HPDE6-E6E7 (cell line): ENCODE measurements at regions not wholly inside any gene's neighbourhood (a gene's known extent, or its start where the extent isn't known, plus 50 kb on each side); places are given as distances from the start of the nearest gene placed in this dataset.

ENCODE experiments used
- DNase-seq: peaks from one replicate; pipeline ENCODE4 v3.0.0; 2011; ENCODE audit warnings: missing footprints; ENCODE audit errors: extremely low spot score

DNA sequence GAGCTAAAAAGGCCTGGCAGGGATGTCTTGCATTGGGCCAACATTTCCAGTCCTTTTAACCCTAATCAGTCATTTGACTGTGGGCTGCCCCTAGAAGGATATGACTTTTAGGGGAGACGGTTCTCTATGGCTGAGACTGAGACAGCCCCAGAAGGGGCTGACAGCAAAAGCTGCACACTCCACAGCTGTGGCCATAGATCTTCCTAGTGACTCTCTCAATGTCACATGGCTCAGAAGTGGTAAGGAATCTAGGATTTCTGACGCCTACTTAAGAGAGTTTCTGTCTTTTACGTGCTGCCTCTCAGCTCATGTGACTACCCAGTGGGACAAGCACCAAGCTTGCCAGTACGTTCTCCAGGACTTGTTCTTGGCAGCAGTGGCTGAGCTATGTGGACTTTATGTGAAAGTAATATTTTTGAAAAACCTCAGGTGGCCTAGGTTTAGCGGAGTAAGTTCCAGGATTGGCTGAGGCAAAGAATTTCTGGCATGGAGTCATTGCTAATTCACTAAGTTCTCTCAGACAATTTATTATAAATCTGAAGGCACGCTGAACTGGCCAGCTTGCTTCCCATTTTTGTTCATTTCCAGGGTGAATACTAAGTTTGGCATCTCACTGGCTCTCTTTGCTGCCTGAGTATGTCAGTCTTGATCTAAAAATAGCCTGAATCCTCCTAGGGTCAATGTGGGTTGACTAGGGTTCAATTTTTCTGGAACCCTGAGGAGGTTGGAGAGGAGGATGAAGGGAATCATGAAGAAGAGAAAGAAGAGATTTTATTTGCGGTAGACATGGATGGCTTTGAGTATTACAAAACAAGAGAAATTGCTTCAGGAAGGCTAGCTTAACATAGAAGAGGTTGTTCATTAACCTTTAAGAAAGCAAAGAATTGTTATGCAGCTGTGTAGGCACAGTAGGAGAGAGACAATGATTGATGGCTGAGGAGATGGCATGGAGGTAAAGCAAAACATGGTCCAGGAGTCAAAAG is 271.8 kb downstream of the AEBP2 start:
- DNase-seq = no peak

DNA sequence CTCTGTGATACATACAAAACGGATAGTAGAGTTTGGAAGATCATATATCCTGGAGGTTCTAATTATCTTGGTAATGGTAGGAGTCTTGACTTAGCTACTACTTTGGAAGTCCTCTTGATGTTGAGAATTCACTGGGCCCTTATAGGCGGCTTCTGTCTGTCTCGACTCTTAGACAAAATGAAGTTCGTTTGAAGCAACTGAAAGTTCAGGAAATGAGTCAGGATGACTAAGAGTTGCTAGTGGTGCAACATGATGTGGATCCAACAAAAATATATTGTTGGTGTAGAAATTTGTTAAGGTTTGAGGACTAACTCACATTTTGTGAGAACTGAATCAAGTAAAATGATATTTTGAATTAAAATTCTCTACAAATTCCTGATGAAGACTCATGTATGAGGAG is 272.7 kb downstream of the AEBP2 start:
- DNase-seq = peak; percentile 58

DNA sequence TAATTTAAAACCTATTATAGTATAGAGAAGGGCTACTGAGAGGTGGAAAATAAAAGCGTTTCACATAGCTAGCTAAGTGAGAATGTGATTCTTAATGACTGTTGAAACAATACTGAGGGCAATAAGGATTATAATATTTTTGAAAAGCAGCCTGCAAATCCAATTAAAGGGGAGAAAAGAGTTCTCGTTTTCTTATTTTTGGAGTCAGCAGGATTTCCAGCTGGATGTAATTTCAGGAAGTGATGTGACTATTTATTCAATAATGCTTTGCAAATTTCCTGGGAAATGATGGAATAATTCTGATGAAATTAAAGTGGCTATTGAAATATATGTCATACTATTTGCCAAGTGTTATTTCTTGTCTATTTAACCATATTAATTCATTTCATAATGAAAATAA is 279.1 kb downstream of the AEBP2 start:
- DNase-seq = no peak

DNA sequence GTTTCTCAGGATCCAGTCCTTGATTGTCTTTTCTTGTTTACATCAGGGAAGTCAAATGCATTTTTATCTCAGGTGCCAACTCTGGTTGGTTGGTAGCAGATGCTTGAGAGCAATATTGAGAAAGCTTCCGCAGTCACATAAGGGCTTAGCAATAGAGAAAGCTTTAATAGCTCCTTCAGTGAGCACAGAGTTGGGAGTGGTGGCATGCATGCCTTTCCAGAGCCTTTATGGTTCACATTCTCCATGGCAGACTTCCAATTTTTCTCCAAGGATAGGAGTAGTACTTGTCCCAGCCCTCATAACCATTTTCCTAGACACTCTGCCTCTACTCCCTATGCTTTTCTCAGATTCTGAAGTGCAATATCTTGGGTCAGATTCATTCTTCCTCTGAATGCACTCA is 280.4 kb downstream of the AEBP2 start:
- no peak for DNase-seq

DNA sequence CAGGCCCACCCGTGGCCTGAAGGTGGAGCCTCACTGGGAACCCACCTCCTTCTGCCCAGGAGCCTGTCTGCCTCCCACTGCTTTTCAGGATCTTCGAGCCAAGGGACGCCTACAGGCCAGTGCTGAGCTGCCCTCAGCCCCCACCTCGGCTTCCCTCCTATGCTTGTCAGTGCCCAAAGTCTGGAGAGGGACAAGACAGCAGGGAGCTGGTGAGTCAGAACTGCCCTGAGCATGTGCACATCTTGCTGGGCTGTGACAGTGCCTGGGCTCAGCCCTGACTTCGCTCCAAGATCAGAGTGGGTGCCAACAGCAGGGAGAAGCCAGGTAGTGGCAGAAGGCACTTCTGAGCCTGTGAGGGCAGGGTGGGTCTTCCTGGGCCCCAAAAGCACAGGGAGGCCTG is 286.8 kb downstream of the AEBP2 start:
- DNase-seq = no peak

DNA sequence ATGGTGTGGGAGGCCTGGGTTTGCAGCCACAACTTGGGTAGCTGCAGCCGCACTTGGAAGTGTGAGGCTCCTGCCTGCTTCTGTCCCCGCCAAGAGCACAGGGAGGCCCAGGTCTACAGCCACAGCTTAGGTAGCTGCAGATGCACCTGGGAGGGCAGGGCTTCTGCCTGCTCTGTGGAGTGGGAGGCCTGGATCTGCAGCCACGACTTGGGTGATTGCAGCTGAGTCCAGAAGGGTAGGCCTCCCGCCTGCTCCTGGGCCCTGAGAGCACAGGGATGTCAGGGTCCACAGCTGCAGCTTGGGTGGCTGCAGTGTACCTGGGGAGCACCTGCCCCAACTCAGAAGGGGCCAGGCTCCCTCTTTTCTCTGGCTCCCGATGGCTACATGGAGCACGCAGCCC is 287.3 kb downstream of the AEBP2 start:
- DNase-seq = no peak

DNA sequence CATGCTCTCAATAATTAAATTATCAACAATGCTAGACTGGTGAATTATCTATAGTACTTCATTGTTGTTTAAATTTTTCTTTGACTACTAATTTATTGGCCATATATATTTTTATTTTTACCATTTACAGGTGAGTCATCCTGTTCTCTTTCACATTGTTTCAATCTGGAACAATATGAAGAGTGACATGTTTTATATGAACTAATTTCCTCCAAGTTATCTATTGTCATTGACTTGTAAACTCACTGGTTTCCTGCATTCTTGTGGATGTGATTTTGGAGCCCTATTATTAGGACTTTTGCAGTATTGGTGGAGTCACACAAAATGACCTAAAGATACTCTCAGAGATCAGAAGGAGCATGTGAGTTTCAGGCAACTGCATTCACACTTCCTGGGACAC is 297.7 kb downstream of the AEBP2 start:
- no peak for DNase-seq

DNA sequence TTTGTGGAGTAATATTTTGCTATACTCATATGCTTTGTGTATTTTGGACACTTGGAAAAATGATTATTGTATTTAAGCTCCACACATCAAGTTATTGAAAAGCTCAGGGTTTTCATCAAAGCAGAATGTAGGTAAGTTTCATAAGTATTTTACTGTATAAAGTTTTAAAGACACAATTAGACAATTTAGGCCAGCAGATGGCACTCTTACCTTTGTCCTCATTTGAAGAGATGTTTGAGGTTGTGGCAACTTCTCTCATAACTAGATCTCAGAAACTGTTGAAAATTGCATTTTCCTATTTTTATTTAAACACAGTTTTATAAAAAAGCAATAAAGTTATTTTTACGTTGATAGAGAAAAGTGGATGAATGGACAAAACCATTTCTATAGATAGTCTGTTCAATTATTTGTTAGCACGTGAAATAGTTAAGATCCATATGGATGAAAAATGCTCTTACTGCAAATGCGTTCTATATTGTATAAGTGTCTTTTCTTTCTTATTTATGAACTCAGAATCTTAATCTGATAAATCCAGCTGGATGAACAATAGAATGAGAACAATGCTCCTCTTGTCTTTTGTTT is 300.0 kb downstream of the AEBP2 start:
- no peak for DNase-seq

- DNase-seq = no peak
These were observed 301.3 kb downstream of the AEBP2 start for GRCh38 chr12:19740472-19741131.

GRCh38 chr12:19741132-19741489 is 301.8 kb downstream of the AEBP2 start:
- DNase-seq = no peak

- DNase-seq = no peak
These were observed 305.5 kb downstream of the AEBP2 start for GRCh38 chr12:19744705-19745218.

DNA sequence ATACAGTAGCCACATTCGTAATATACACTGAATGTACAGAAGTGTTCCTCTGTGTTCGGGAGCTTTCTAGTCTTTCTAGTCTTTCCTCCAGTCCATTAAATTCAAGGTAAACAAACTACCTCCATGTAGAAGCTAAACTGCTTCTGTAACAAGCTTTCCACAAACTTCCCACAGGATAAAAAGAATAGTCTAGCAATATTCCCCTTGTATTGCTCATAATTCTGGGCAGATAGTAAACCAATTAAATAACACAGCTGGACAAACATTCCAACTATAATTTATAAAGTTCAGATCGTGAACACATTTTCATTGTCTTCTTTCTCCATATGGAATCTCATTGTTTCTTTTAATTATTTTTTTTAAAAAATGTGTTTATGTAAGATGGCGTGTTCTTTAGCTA is 307.2 kb downstream of the AEBP2 start:
- no peak for DNase-seq

DNA sequence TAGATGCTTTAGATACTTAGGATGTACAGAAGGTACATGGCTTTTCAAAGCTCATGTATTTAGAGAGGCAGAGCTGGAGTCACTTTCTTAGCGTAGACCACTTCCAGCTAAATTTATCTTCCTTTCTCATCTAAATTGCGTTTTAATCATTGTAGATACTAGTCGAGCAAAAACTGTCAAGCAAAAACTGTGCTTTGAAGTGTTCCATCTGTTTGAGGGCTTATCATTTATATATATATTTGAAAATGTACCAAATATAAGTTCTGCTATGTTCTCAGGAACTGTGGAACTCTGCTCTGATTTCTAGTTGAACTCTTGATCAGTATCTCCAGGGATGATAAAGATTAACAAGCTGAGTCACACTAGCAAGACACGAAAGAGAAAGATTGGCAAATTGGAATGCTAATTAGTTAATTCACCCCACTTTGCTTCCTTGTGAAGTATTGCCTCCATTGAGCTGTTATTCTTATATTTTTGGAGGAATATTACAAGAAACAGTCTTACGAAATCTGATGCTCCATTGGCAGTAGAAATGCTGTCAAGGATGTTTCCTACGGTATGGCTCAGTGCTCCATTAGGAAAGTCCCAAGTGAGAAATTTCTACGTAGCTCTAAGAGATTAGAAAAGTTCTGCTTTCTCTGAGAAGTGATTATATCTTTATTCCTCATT is 310.7 kb downstream of the AEBP2 start:
- no peak for DNase-seq

DNA sequence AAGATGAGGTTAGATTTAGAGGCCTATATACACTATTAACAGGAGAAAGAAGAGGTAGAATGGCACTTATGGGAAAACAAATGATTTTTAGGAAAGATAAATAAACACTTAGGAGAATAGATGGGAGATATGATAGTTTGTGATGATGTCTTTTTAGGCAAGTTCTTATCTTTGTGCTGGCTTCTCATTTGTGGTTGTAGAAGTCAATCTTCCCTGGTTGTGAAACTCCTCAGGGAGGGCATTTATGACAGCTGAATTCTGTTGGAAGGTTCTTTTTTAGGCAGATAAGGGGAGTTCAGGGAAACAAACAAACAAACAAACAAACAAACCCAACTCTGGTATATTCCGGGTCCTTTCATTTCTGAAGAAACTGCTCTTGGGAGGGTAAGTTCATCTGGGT is 311.8 kb downstream of the AEBP2 start:
- DNase-seq = no peak

DNA sequence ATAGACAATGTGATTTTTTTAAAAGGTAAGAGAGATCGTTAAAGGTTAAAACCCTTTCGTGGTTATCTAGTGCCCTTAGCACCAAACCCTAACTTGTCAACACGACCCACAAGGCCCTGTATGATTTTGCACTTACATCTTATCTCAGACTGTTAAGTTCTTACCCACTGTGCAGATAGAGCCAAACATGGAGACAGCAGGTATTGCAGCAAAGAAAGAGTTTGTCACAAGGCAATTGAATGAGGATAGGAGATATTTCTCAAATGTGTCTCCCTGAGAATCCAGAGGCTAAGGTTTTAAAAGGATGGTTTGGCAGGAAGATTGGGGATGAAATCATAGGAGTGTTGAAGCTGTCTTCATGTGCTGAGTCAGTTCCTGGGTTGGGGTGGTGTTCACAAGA is 313.4 kb downstream of the AEBP2 start:
- no peak for DNase-seq

DNA sequence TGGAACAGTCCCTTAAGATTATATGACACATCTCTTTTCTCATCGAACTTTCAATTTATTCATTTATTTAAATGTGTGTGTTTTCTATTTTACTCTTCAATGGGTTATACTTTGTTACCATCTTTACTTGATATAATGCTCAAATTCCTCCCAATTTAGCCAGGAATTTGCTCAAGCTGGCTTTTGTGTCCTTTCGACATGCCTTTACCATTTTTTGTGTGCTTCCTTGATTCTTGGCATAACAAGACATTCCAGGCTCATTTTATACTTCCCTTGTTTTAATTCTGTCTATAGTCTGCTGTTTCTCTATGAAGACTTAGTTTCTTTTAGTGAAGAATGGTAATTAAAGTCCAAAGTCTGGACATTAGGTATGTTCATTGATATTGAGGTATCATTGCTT is 315.8 kb downstream of the AEBP2 start:
- DNase-seq = no peak

DNA sequence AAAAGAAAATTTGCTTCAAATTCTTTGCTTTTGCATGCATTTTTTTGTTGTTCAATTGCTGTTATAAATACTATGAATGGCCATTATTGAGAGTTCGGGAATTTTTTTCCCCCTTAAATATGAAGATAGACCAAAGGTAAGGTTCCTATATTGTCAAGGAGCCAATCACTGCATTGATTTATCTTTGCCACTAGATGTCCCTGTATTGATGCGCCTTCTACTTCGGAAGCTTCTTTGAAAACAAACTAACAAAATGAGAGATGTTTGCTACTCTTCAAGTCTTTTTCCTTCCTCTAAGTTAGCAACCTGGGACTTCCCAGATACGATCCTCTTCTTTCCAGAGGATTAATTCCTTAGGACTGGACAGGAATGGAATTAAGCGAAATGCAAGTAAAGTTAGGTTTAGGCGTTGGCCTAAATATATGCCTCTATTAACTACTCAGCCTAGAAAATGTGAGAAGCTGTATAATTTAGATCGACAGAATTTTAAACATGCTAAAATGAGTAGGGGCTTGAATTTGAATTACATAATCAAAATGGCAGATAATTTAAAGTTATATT is 318.1 kb downstream of the AEBP2 start:
- DNase-seq = no peak

GRCh38 chr12:19759227-19759626 is 319.9 kb downstream of the AEBP2 start:
- DNase-seq = no peak

GRCh38 chr12:19760611-19761010 is 321.3 kb downstream of the AEBP2 start:
- DNase-seq = no peak

- no peak for DNase-seq
These were observed 322.2 kb downstream of the AEBP2 start for GRCh38 chr12:19761463-19761862.

- no peak for DNase-seq
These were observed 324.2 kb downstream of the AEBP2 start for GRCh38 chr12:19763488-19763887.

DNA sequence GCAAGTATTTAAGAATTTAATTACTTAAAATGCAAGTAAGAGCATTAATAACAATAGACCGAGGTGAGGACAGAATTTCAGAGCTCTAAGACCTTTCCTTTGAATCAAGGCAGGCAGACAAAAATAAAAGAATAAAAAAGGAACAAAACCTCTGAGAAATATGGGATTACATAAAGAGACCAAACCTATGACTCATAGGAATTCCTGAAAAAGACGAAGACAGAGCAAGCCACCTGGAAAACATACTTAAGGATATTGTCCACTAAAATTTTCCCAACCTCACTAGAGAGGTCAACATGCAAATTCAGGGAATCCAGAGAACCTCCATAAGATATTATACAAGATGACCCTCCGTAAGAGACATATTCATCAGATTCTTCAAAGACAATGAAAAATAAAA is 325.1 kb downstream of the AEBP2 start:
- DNase-seq = no peak
